ENCODE measurements at regions not wholly inside any gene's neighbourhood (a gene's known extent, or its start where the extent isn't known, plus 50 kb on each side); places are given as distances from the start of the nearest gene placed in this dataset.
"Not testable (repeated sequence)": the region's sequence is repeated elsewhere in the genome, so short reads cannot be mapped to it uniquely, and the experiment has no call there.

- H3K4me3 ChIP-seq (ENCODE audit: low read depth, low read length): no peak overlapping the region
- DNase-seq (ENCODE audit: low read depth): no peak
- TF ChIP-seq, protein P1, sequence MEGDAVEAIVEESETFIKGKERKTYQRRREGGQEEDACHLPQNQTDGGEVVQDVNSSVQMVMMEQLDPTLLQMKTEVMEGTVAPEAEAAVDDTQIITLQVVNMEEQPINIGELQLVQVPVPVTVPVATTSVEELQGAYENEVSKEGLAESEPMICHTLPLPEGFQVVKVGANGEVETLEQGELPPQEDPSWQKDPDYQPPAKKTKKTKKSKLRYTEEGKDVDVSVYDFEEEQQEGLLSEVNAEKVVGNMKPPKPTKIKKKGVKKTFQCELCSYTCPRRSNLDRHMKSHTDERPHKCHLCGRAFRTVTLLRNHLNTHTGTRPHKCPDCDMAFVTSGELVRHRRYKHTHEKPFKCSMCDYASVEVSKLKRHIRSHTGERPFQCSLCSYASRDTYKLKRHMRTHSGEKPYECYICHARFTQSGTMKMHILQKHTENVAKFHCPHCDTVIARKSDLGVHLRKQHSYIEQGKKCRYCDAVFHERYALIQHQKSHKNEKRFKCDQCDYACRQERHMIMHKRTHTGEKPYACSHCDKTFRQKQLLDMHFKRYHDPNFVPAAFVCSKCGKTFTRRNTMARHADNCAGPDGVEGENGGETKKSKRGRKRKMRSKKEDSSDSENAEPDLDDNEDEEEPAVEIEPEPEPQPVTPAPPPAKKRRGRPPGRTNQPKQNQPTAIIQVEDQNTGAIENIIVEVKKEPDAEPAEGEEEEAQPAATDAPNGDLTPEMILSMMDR (IDR thresholded peaks at IDR 0.05; ENCODE audit: insufficient read depth, low read length): no peak
Observed at GRCh38 chr4:130738233-130738632, 1642.3 kb downstream of the C4orf33 start.

DNA sequence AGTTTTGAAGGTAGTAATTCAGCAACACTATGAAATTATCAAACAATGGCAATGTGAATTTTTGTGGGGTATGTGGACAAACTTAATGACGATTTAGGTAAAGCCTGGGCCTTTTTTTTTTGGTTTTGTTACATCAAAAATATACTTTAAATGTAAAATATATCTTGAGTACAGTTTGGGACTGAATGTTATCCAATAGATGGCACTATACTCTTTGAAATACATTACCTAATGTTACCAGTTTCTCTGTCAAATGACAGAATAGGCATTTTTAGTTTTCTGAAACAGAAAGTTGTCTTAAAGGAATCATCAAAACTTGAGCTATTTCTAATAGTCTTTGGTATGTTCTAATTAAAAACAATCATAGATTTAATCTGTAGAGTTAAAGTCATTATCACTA lies 1651.9 kb downstream of the C4orf33 start:
- peak; percentile 5 for DNase-seq (ENCODE audit: low read depth)
- TF ChIP-seq, protein P1 (IDR thresholded peaks at IDR 0.05; ENCODE audit: insufficient read depth, low read length): no peak
- H3K4me3 ChIP-seq (ENCODE audit: low read depth, low read length): no peak overlapping the region

- H3K4me3 ChIP-seq (ENCODE audit: low read depth, low read length): no peak overlapping the region
- no peak for DNase-seq (ENCODE audit: low read depth)
- TF ChIP-seq, protein P1 (IDR thresholded peaks at IDR 0.05; ENCODE audit: insufficient read depth, low read length): no peak
Observed at GRCh38 chr4:130753926-130754325, 1658.0 kb downstream of the C4orf33 start.

DNA sequence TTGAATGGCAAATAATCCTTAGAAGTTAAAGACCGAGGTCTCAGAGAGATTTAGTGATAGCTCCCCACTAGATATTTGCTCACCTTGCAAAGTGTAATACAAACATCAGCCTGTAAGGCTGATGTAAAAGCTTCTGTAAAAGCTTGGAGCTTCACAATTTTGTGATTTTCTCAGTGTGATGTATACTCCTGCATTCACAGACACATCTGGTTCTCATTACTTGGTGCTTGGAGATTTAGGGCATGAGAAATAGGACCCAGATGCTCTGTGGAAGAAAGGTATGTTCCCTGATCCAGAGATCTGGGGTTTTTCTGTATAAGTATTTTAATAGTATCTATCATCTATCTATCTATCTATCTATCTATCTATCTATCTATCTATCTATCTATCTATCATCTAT lies 1664.3 kb downstream of the C4orf33 start:
- no peak overlapping the region for H3K4me3 ChIP-seq (ENCODE audit: low read depth, low read length)
- TF ChIP-seq, protein P1 (IDR thresholded peaks at IDR 0.05; ENCODE audit: insufficient read depth, low read length): no peak
- no peak for DNase-seq (ENCODE audit: low read depth)

- H3K4me3 ChIP-seq (ENCODE audit: low read depth, low read length); DNase-seq (ENCODE audit: low read depth): not testable (repeated sequence)
Observed at GRCh38 chr4:130767384-130767783, 1671.4 kb downstream of the C4orf33 start.

- H3K4me3 ChIP-seq (ENCODE audit: low read depth, low read length); DNase-seq (ENCODE audit: low read depth): not testable (repeated sequence)
Observed at GRCh38 chr4:130772966-130773365, 1677.0 kb downstream of the C4orf33 start.

DNA sequence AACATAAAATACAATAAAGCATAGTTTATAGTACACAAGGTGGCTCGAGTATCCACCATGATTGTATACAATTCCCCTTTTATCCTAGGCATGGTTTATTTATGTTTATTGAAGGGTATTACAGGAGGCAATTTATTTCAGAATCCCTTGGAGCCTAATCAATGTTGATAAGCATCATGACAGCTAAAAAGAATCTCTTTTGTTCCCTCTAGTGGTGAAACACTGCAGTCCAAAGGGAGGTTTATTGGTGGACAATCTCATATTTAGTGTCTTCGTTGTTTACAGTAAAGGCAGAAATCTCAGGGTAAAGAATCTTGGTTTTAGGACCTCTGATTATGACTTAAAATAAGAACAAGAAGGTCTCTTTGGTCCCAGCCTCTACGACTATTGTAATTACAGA lies 1712.5 kb downstream of the C4orf33 start:
- peak; percentile 5 for DNase-seq (ENCODE audit: low read depth)
- H3K4me3 ChIP-seq (ENCODE audit: low read depth, low read length): no peak overlapping the region
- TF ChIP-seq, protein P1 (IDR thresholded peaks at IDR 0.05; ENCODE audit: insufficient read depth, low read length): peak; percentile 25

DNA sequence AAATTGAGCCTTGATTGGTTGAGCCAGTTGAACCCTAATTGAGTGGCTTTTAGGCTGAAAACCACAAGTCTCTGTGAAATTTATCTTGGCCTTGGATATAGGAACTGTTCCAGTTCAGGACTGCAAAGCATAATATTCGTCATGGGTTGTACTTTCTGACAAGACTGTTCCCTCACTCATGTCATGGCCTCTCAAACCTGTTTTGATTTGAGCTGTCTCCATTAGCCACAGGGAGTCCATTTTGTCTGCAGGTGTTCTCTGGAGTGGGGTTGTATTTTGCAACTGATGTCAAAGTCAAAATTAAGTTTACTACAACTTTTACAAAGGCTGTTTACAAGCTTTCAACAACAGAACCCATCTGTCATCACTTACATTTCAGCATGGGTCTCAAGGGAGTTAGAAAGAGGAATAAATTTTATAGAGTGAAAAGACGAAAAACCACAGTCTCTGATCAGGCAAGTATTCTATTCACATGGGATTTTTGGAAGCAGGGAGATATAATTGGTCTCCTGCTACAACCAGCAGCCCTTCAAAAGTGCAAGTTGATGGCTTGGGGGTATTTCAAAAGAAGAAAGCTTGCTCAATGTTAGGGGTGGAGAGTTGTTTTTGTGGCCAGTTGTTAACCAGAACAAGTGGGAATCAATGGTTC lies 1716.3 kb downstream of the C4orf33 start:
- no peak for DNase-seq (ENCODE audit: low read depth)
- no peak overlapping the region for H3K4me3 ChIP-seq (ENCODE audit: low read depth, low read length)
- TF ChIP-seq, protein P1 (IDR thresholded peaks at IDR 0.05; ENCODE audit: insufficient read depth, low read length): no peak
